ENCODE measurements at regions not wholly inside any gene's neighbourhood (a gene's known extent, or its start where the extent isn't known, plus 50 kb on each side); places are given as distances from the start of the nearest gene placed in this dataset.

GRCh38 chr7:49396229-49396628, 377.2 kb upstream of the VWC2 start:
- TF ChIP-seq CTCF (conservative IDR thresholded peaks at IDR 0.05): no peak
- TF ChIP-seq ZFX (IDR thresholded peaks at IDR 0.05): no peak

All from C4-2B (cell line).